Adrenal gland (tissue), 9 donors: ENCODE measurements at regions not wholly inside any gene's neighbourhood (a gene's known extent, or its start where the extent isn't known, plus 50 kb on each side); places are given as distances from the start of the nearest gene placed in this dataset.

Source experiments
- DNase-seq, 7 donors: peaks; one replicate each; pipeline ENCODE4 v3.0.0-alpha.2; 2019 to 2020
- H3K27ac ChIP-seq, 5 donors: fragments of 200-600 bp; sonication (generic) in 4 of 5; 1 replicate in 3 of 5; 2 replicates in 2 of 5; pipeline versions ENCODE4 v1.5.1 to v1.8.0; 2016 to 2020; ENCODE audit warnings: mild to moderate bottlenecking in 1 of 5
- H3K27me3 ChIP-seq: fragments of 200-600 bp; 2 replicates; pipeline ENCODE4 v1.8.0; 2021
- H3K36me3 ChIP-seq, 2 donors: fragments of 200-600 bp; replicated peaks in 1 of 2; 1 replicate in 1 of 2; 2 replicates in 1 of 2; pipeline versions ENCODE4 v1.5.1 to v1.8.0; 2018 to 2022
- H3K4me1 ChIP-seq, 2 donors: fragments of 200-600 bp; replicated peaks in 1 of 2; 1 replicate in 1 of 2; 2 replicates in 1 of 2; pipeline versions ENCODE4 v1.5.1 to v1.8.0; 2018 to 2021
- H3K4me3 ChIP-seq, 4 donors: fragments of 200-600 bp; sonication (generic) in 3 of 4; one replicate each; pipeline ENCODE4 v1.5.1; 2016 to 2018
- H3K9me3 ChIP-seq, 3 donors: fragments of 200-600 bp; sonication (generic) in 1 of 3; replicated peaks in 1 of 3; 1 replicate in 2 of 3; 2 replicates in 1 of 3; pipeline versions ENCODE4 v1.5.1 to v1.8.0; 2016 to 2021
- CTCF ChIP-seq, 6 experiments: fragments of 450-650 bp in 4 of 6; fragments of 200-600 bp in 2 of 6; sonication (generic) in 1 of 6; IDR thresholded peaks; 1 replicate in 5 of 6; 2 replicates in 1 of 6; pipeline versions ENCODE4 v1.5.1 to v1.8.0; 2016 to 2021; ENCODE audit warnings: antibody characterized with exemption in 6 of 6, mild to moderate bottlenecking in 2 of 6, moderate library complexity in 1 of 6
- POLR2A ChIP-seq, 2 donors: fragments of 450-650 bp; IDR thresholded peaks; one replicate each; pipeline ENCODE4 v1.6.1; 2017; ENCODE audit warnings: antibody characterized with exemption in 2 of 2, mild to moderate bottlenecking in 2 of 2, moderate library complexity in 1 of 2
- WGBS, 4 donors: extraction: QIAGEN DNeasy Blood & Tissue Kit in 2 of 4; methylation state at CpG; one replicate each; pipeline versions ENCODE4 v1.1.5 to v1.1.7; 2013 to 2017; 5-methylcytosine and 5-hydroxymethylcytosine counted together
- intact Hi-C, 2 donors: fragments of 100-400 bp; cut with DNase I; formaldehyde crosslinking; loops; one replicate each; pipeline versions ENCODE4 v1.14.1 to v1.15.0; 2022 to 2023
- donor health status: healthy with polysubstance abuse.
- donor health status: Bipolar disorder and iron deficiency.
- donor health status: DM: yes; HTN: yes; CAD: no.
- donor health status: DM: no; HTN: no; CAD: no.
- donor health status: DM: no; HTN: no; CAD: no.

- Histone ChIP-seq H3K36me3 (no peaks in the 10 kb centered on the region), H3K27ac (no peak overlapping the region), H3K4me1 (peaks cover 0 to 6% of the 10 kb centered on the region in 2 donors), H3K27me3 (no peaks in the 10 kb centered on the region), H3K4me3 (no peak overlapping the region), H3K9me3 (no peaks in the 10 kb centered on the region)
- TF ChIP-seq POLR2A (IDR thresholded peaks at IDR 0.05) (no peak), CTCF (IDR thresholded peaks at IDR 0.05) (no peak)
- intact Hi-C loops, result loop anchor here in 1 of 2 donors (10.0 kb wide), 2 partner anchors 151 to 221 kb away; no protein-coding TSS in a partner anchor
- 50 to 66% (median 57%) methylated on average over 4 of the region's 4 CpGs for WGBS, 4 donors
- DNase-seq, result no peak
These were observed 98.8 kb upstream of the BEND6 start for GRCh38 chr6:56856036-56856580.

GRCh38 chr6:56854086-56854485, 100.8 kb upstream of the BEND6 start:
- intact Hi-C loops, result loop anchor here (5.0 to 10.0 kb wide), 3 partner anchors 147 to 219 kb away; no protein-coding TSS in a partner anchor
- no peaks in the 10 kb centered on the region for H3K9me3 ChIP-seq

GRCh38 chr6:56853541-56853940, 101.4 kb upstream of the BEND6 start:
- H3K4me1 ChIP-seq, result peaks cover 8 to 18% of the 10 kb centered on the region in 2 donors
- intact Hi-C loops, result loop anchor here (5.0 to 10.0 kb wide), 3 partner anchors 146 to 219 kb away; no protein-coding TSS in a partner anchor
- no peaks in the 10 kb centered on the region for H3K9me3 ChIP-seq
- TF ChIP-seq POLR2A (IDR thresholded peaks at IDR 0.05) (no peak), CTCF (IDR thresholded peaks at IDR 0.05) (no peak)
- 55 to 63% (median 59%) methylated on average over 2 of the region's 2 CpGs for WGBS, 4 donors
- no peaks in the 10 kb centered on the region for H3K27me3 ChIP-seq
- no peak overlapping the region for H3K4me3 ChIP-seq
- H3K27ac ChIP-seq, result no peak overlapping the region
- no peaks in the 10 kb centered on the region for H3K36me3 ChIP-seq
- no peak for DNase-seq

More at GRCh38 chr6:56854086-56854485, 100.8 kb upstream of the BEND6 start:
- WGBS, 4 donors, result 94 to 99% (median 95%) methylated on average over 2 of the region's 2 CpGs
- TF ChIP-seq CTCF (IDR thresholded peaks at IDR 0.05) (no peak), POLR2A (IDR thresholded peaks at IDR 0.05) (no peak)
- Histone ChIP-seq H3K27me3 (no peaks in the 10 kb centered on the region), H3K4me1 (peaks cover 8 to 18% of the 10 kb centered on the region in 2 donors), H3K36me3 (no peaks in the 10 kb centered on the region), H3K27ac (no peak overlapping the region), H3K4me3 (no peak overlapping the region)
- DNase-seq, result no peak

GRCh38 chr6:56852260-56853010, 102.5 kb upstream of the BEND6 start:
- intact Hi-C loops, result loop anchor here (5.0 to 10.0 kb wide), 3 partner anchors 145 to 218 kb away; no protein-coding TSS in a partner anchor
- WGBS, 4 donors, result 56 to 63% (median 58%) methylated on average over 6 of the region's 6 CpGs

More at GRCh38 chr6:56852260-56853010, 102.5 kb upstream of the BEND6 start:
- Histone ChIP-seq H3K36me3 (no peaks in the 10 kb centered on the region), H3K9me3 (no peaks in the 10 kb centered on the region), H3K4me1 (peaks cover 8 to 18% of the 10 kb centered on the region in 2 donors), H3K27ac (peak overlapping the region in 1 of 5 donors; percentile 50), H3K27me3 (no peaks in the 10 kb centered on the region), H3K4me3 (peak overlapping the region in 1 of 4 donors; percentile 67)
- DNase-seq, result no peak
- TF ChIP-seq POLR2A (IDR thresholded peaks at IDR 0.05), result no peak
- TF ChIP-seq CTCF (IDR thresholded peaks at IDR 0.05), result no peak
